Kidney (tissue), 13 donors: ENCODE measurements at regions not wholly inside any gene's neighbourhood (a gene's known extent, or its start where the extent isn't known, plus 50 kb on each side); places are given as distances from the start of the nearest gene placed in this dataset.

Source experiments
- DNase-seq, 5 donors: peaks; one replicate each; pipeline ENCODE4 v3.0.0-alpha.2; 2013 to 2020
- FAIRE-seq: peaks from 2 replicates; lab custom pipeline; 2012; peaks lifted over from hg19 to GRCh38; lab: Jason Lieb, UNC
- H3K27ac ChIP-seq, 2 donors: one replicate each; pipeline ENCODE4 v1.7.0; 2013; ENCODE audit warnings: low read depth in 2 of 2, low read length in 2 of 2, inconsistent platforms in 1 of 2
- H3K27me3 ChIP-seq: one replicate; pipeline ENCODE4 v1.7.1; 2013; ENCODE audit warnings: low read length, inconsistent platforms; ENCODE audit not compliant: control insufficient read depth, insufficient read depth
- H3K36me3 ChIP-seq, 3 donors: one replicate each; pipeline versions ENCODE4 v1.7.0 to v1.7.1; 2013; ENCODE audit warnings: low read length in 3 of 3, control low read depth in 1 of 3, inconsistent platforms in 1 of 3; ENCODE audit not compliant: insufficient read depth in 3 of 3, control insufficient read depth in 2 of 3
- H3K4me1 ChIP-seq, 3 donors: one replicate each; pipeline versions ENCODE4 v1.7.0 to v1.7.1; 2013; ENCODE audit warnings: low read length in 3 of 3, inconsistent platforms in 1 of 3, low read depth in 1 of 3; ENCODE audit not compliant: control insufficient read depth in 2 of 3, insufficient read depth in 2 of 3
- H3K4me3 ChIP-seq, 3 donors: one replicate each; pipeline versions ENCODE4 v1.7.0 to v1.8.1; 2013; ENCODE audit warnings: low read length in 3 of 3, control low read depth in 1 of 3, inconsistent platforms in 1 of 3
- H3K9ac ChIP-seq, 3 donors: one replicate each; pipeline versions ENCODE4 v1.7.0 to v1.7.1; 2013; ENCODE audit warnings: low read length in 3 of 3, control low read depth in 1 of 3, inconsistent platforms in 1 of 3
- H3K9me3 ChIP-seq, 3 donors: one replicate each; pipeline versions ENCODE4 v1.7.0 to v1.7.1; 2013; ENCODE audit warnings: low read length in 3 of 3, control low read depth in 1 of 3, inconsistent platforms in 1 of 3; ENCODE audit not compliant: control insufficient read depth in 2 of 3, insufficient read depth in 1 of 3
- CTCF ChIP-seq: IDR thresholded peaks from 3 replicates; pipeline ENCODE4 v1.5.1; 2012; ENCODE audit warnings: mild to moderate bottlenecking, moderate library complexity, borderline replicate concordance; ENCODE audit not compliant: insufficient read depth; ENCODE audit errors: extremely low read depth
- intact Hi-C: fragments of 100-400 bp; cut with DNase I; formaldehyde crosslinking; loops from one replicate; pipeline ENCODE4 v1.11.1; 2022
- donor health status: control.
- donor health status: control.
- donor health status: control.
- donor health status: control.
- donor health status: control.
- donor health status: DM: yes; HTN: yes; CAD: no.
- donor health status: Normal renal cell carcinoma (clear cell type).

- H3K4me1 ChIP-seq = no peaks in the 10 kb centered on the region
- H3K9ac ChIP-seq = no peak overlapping the region
- H3K4me3 ChIP-seq = no peak overlapping the region
- intact Hi-C loops = no loop called here
- no peak overlapping the region for H3K27ac ChIP-seq
- no peaks in the 10 kb centered on the region for H3K9me3 ChIP-seq
- H3K36me3 ChIP-seq = no peaks in the 10 kb centered on the region
- no peak for TF ChIP-seq CTCF
- DNase-seq (no peak), FAIRE-seq (no peak)
- no peaks in the 10 kb centered on the region for H3K27me3 ChIP-seq
These were observed 371.8 kb upstream of the RPS23 start for GRCh38 chr5:82649943-82650342.

- H3K36me3 ChIP-seq = no peaks in the 10 kb centered on the region
- no peaks in the 10 kb centered on the region for H3K27me3 ChIP-seq
- H3K9ac ChIP-seq = no peak overlapping the region
- peaks cover 3 to 6% (median 3%) of the 10 kb centered on the region in 3 donors for H3K4me1 ChIP-seq
- DNase-seq = no peak
- H3K9me3 ChIP-seq = no peaks in the 10 kb centered on the region
- H3K27ac ChIP-seq = no peak overlapping the region
- FAIRE-seq = no peak
- TF ChIP-seq CTCF = no peak
- no peak overlapping the region for H3K4me3 ChIP-seq
- intact Hi-C loops = no loop called here
These were observed 366.6 kb upstream of the RPS23 start for GRCh38 chr5:82644766-82645165.

GRCh38 chr5:82644229-82644628, 366.1 kb upstream of the RPS23 start:
- intact Hi-C loops = no loop called here
- Histone ChIP-seq H3K9me3 (no peaks in the 10 kb centered on the region), H3K27me3 (no peaks in the 10 kb centered on the region), H3K27ac (no peak overlapping the region), H3K36me3 (no peaks in the 10 kb centered on the region), H3K9ac (no peak overlapping the region), H3K4me1 (peaks cover 3 to 9% (median 3%) of the 10 kb centered on the region in 3 donors), H3K4me3 (no peak overlapping the region)
- no peak for TF ChIP-seq CTCF
- FAIRE-seq = no peak
- DNase-seq = no peak

GRCh38 chr5:82642313-82642712, 364.2 kb upstream of the RPS23 start:
- H3K27ac ChIP-seq = no peak overlapping the region
- peaks cover 3 to 12% (median 3%) of the 10 kb centered on the region in 3 donors for H3K4me1 ChIP-seq
- FAIRE-seq (no peak), DNase-seq (no peak)
- TF ChIP-seq CTCF = no peak
- no peak overlapping the region for H3K4me3 ChIP-seq
- intact Hi-C loops = no loop called here
- H3K9me3 ChIP-seq = no peaks in the 10 kb centered on the region
- no peaks in the 10 kb centered on the region for H3K27me3 ChIP-seq
- H3K9ac ChIP-seq = no peak overlapping the region
- no peaks in the 10 kb centered on the region for H3K36me3 ChIP-seq
